Testis (tissue), 2 donors: ENCODE measurements at regions not wholly inside any gene's neighbourhood (a gene's known extent, or its start where the extent isn't known, plus 50 kb on each side); places are given as distances from the start of the nearest gene placed in this dataset.

ENCODE experiments used
- DNase-seq: peaks from one replicate; pipeline ENCODE4 v3.0.0-alpha.2; 2019
- H3K27ac ChIP-seq, 2 donors: fragments of 200-600 bp; sonication (generic); one replicate each; pipeline ENCODE4 v1.5.1; 2019
- H3K27me3 ChIP-seq: fragments of 200-600 bp; sonication (generic); one replicate; pipeline ENCODE4 v1.5.1; 2019
- H3K36me3 ChIP-seq: fragments of 200-600 bp; sonication (generic); one replicate; pipeline ENCODE4 v1.5.1; 2017; ENCODE audit warnings: low read depth; ENCODE audit errors: missing control alignments
- H3K4me1 ChIP-seq: fragments of 200-600 bp; sonication (generic); one replicate; pipeline ENCODE4 v1.5.1; 2019
- H3K4me3 ChIP-seq, 2 donors: fragments of 200-600 bp; sonication (generic); one replicate each; pipeline ENCODE4 v1.5.1; 2017 to 2019
- H3K9me3 ChIP-seq: fragments of 200-600 bp; sonication (generic); one replicate; pipeline ENCODE4 v1.5.1; 2017
- POLR2A ChIP-seq: fragments of 450-650 bp; IDR thresholded peaks from one replicate; pipeline ENCODE4 v1.6.1; 2017; ENCODE audit warnings: antibody characterized with exemption, mild to moderate bottlenecking, moderate library complexity
- WGBS, 2 donors: methylation state at CpG; one replicate each; pipeline ENCODE4 v1.1.5; 2018; 5-methylcytosine and 5-hydroxymethylcytosine counted together
- intact Hi-C: fragments of 100-400 bp; cut with DNase I; formaldehyde crosslinking; loops from one replicate; pipeline ENCODE4 v1.15.1; 2023; ENCODE audit warnings: low total_unique reads
- TF ChIP-seq, protein P1 (sequence below), 3 experiments: fragments of 450-650 bp in 2 of 3; fragments of 200-600 bp in 1 of 3; sonication (generic) in 1 of 3; IDR thresholded peaks; one replicate each; pipeline ENCODE4 v1.5.1; 2016 to 2019; ENCODE audit warnings: antibody characterized with exemption in 3 of 3, mild to moderate bottlenecking in 2 of 3, moderate library complexity in 1 of 3

DNA sequence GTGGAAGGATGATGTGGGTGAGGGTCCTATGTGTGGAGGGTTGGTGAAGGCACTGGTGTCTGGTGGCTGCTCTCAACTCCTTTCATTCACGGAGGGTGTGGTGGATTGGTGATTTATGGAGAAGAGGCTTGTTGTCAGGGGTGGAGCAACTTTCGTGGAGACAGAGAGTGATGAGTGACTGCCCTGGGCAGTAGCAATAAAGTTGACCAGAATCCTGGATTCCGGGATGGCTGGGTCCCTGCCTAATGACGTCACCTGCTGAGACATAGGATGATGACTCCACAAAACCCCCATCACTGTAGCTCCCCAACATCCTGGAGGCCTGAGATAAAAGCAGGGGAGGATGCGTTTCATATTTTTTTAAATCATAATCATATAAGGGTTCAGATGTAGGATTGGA lies 193.0 kb downstream of the ACKR3 start:
- intact Hi-C loops, result no loop called here
- TF ChIP-seq POLR2A, result no peak
- TF ChIP-seq, protein P1, sequence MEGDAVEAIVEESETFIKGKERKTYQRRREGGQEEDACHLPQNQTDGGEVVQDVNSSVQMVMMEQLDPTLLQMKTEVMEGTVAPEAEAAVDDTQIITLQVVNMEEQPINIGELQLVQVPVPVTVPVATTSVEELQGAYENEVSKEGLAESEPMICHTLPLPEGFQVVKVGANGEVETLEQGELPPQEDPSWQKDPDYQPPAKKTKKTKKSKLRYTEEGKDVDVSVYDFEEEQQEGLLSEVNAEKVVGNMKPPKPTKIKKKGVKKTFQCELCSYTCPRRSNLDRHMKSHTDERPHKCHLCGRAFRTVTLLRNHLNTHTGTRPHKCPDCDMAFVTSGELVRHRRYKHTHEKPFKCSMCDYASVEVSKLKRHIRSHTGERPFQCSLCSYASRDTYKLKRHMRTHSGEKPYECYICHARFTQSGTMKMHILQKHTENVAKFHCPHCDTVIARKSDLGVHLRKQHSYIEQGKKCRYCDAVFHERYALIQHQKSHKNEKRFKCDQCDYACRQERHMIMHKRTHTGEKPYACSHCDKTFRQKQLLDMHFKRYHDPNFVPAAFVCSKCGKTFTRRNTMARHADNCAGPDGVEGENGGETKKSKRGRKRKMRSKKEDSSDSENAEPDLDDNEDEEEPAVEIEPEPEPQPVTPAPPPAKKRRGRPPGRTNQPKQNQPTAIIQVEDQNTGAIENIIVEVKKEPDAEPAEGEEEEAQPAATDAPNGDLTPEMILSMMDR (IDR thresholded peaks at IDR 0.05), result no peak

GRCh38 chr2:236763857-236764256 lies 194.2 kb downstream of the ACKR3 start:
- no peaks in the 10 kb centered on the region for H3K36me3 ChIP-seq
- H3K27ac ChIP-seq, result no peak overlapping the region
- no peak overlapping the region for H3K4me3 ChIP-seq
- WGBS, 2 donors, result 89 to 91% methylated on average over 6 of the region's 6 CpGs
- intact Hi-C loops, result no loop called here
- no peaks in the 10 kb centered on the region for H3K4me1 ChIP-seq
- TF ChIP-seq, protein P1 (IDR thresholded peaks at IDR 0.05), result no peak
- no peak for TF ChIP-seq POLR2A
- H3K27me3 ChIP-seq, result no peaks in the 10 kb centered on the region
- DNase-seq, result no peak
- no peaks in the 10 kb centered on the region for H3K9me3 ChIP-seq

More for the DNA sequence above, 193.0 kb downstream of the ACKR3 start:
- Histone ChIP-seq H3K27ac (no peak overlapping the region), H3K4me1 (no peaks in the 10 kb centered on the region), H3K36me3 (no peaks in the 10 kb centered on the region), H3K27me3 (no peaks in the 10 kb centered on the region), H3K9me3 (no peaks in the 10 kb centered on the region), H3K4me3 (no peak overlapping the region)
- WGBS, 2 donors, result 88 to 90% methylated on average over 5 of the region's 5 CpGs
- no peak for DNase-seq

DNA sequence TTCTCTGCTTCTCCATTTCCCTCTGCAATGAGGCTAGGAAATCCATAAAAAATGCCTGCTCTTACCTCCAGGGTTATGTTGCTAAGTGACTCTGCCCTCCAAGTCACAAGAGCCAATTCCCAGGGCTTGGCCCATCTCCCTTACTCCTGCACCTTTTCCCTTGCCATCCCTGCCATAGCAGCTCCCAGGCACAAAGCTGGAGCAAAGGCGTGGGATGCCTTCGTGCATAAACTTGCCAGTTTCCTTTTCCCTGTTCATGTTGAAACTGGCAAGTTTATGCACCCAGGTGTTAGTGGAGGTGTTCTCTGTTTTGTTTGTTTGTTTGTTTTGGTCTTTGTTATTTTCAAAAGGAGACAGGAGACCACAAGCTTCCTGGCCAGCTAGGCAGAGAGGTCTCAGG lies 195.1 kb downstream of the ACKR3 start:
- 67 to 70% methylated on average over 2 of the region's 2 CpGs for WGBS, 2 donors
- Histone ChIP-seq H3K4me1 (no peaks in the 10 kb centered on the region), H3K36me3 (no peaks in the 10 kb centered on the region), H3K27me3 (no peaks in the 10 kb centered on the region), H3K27ac (no peak overlapping the region), H3K4me3 (no peak overlapping the region), H3K9me3 (no peaks in the 10 kb centered on the region)
- intact Hi-C loops, result no loop called here
- DNase-seq, result no peak
- TF ChIP-seq, protein P1 (IDR thresholded peaks at IDR 0.05), result no peak
- no peak for TF ChIP-seq POLR2A

DNA sequence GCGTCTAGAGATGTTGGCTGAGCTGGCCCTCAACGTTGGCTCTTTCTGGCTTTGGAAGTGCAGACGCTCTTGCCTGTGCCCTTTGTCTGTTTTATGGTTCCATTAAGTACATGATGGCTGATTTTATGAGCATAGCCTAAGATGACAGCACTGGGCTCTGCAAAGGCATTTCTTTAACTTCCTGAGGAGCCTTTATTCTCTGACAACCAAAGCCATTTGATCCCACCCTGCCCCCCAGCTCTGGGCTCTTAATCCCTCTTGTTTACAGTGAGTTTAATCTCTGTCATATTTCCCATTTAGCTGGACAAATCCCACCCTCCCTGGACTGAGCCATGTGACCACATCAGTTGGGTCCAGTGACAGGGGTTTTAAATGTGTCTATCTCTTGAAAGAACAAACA lies 195.9 kb downstream of the ACKR3 start:
- no peaks in the 10 kb centered on the region for H3K9me3 ChIP-seq
- no peaks in the 10 kb centered on the region for H3K27me3 ChIP-seq
- intact Hi-C loops, result no loop called here
- no peak for TF ChIP-seq POLR2A
- TF ChIP-seq, protein P1 (IDR thresholded peaks at IDR 0.05), result no peak
- no peak overlapping the region for H3K27ac ChIP-seq
- H3K4me3 ChIP-seq, result no peak overlapping the region
- no peak for DNase-seq
- H3K4me1 ChIP-seq, result no peaks in the 10 kb centered on the region
- H3K36me3 ChIP-seq, result no peaks in the 10 kb centered on the region
- 69 to 70% methylated on average over 3 of the region's 3 CpGs for WGBS, 2 donors

- H3K4me1 ChIP-seq, result no peaks in the 10 kb centered on the region
- H3K36me3 ChIP-seq, result no peaks in the 10 kb centered on the region
- no peak overlapping the region for H3K4me3 ChIP-seq
- intact Hi-C loops, result no loop called here
- H3K9me3 ChIP-seq, result no peaks in the 10 kb centered on the region
- TF ChIP-seq POLR2A, result no peak
- TF ChIP-seq, protein P1 (IDR thresholded peaks at IDR 0.05), result no peak
- no peak overlapping the region for H3K27ac ChIP-seq
- no peak for DNase-seq
- WGBS, 2 donors, result 97 to 98% methylated on average over 2 of the region's 2 CpGs
- H3K27me3 ChIP-seq, result no peaks in the 10 kb centered on the region
These were observed 197.2 kb downstream of the ACKR3 start for GRCh38 chr2:236766850-236767249.
